ENCODE measurements at regions not wholly inside any gene's neighbourhood (a gene's known extent, or its start where the extent isn't known, plus 50 kb on each side); places are given as distances from the start of the nearest gene placed in this dataset.

DNA sequence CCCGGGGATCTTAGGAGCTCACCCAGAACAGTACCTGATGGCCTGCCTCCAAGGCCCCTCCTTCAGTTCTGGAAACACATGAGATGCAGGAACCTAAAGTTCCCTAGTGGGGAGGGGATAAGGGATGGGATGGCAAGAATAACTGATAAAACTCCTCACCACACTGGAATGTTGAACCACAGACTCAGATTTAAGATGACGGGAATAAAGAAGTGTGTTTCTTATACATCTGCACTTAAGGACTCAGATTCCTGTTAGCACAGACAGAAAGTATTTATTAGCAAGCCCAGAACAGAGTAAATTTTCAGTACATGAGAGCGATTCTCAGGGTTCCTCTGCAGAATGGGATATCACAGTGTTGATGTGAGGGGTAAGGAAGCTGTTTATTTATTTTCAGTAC, 245.2 kb downstream of the TLE3 start:
- no peak for DNase-seq

DNA sequence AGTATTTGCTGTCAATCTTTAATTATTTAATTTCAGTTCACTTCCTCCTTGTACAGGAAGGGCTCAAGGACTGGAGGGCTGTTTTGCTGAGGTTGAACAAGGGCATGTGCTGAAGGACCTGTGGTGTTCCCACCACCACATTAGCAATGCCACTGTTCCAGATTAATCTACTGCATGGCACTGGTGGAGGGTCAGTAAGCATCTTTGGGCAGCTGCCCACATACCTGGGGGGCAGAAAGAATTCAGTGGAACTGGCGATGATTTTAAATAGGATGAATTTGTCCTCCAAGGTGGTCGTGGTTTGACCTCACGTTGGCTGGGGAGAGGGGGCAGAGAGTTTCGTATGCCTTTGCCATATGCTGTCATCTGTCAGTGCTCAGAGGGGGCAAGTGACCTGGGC, 244.8 kb downstream of the TLE3 start:
- DNase-seq = no peak

DNA sequence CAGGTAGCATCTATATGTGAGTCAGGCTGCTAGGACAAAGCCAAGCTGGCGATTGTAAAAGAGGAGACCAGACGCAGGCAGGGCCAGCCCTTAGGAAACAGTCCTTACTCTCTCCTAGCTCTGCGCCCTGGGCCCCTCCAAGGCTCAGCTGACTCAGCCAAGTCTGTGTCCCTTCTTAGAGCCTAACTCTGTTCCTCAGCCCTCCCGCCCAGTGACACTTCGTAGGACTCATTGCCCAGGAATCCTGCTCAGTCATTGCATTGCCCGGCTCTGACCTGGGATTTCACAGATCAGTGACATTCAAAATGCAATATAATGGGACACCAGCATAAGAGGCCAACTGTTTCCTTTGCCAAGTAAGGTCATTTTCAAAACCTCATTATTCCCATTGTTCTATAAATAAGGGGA, 244.2 kb downstream of the TLE3 start:
- no peak for DNase-seq

DNA sequence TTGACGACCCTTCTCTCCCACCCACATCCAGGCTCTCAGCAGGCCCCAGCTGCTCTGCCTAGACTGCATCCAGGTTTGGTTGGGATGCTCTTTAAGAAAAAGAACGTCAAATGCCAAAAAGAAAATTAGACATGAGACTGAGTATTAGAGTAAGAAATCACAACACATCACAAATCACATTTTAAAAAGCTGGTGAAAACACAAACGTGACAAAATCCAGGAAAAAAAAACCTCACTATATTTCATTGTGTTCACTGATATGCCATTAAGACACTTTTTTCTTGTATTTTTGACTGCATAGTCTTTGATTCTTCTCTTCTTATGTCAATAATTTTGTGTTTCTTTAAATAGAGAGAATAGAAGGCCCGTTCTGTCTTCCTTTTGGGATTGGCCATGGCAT, 243.7 kb downstream of the TLE3 start:
- no peak for DNase-seq

DNA sequence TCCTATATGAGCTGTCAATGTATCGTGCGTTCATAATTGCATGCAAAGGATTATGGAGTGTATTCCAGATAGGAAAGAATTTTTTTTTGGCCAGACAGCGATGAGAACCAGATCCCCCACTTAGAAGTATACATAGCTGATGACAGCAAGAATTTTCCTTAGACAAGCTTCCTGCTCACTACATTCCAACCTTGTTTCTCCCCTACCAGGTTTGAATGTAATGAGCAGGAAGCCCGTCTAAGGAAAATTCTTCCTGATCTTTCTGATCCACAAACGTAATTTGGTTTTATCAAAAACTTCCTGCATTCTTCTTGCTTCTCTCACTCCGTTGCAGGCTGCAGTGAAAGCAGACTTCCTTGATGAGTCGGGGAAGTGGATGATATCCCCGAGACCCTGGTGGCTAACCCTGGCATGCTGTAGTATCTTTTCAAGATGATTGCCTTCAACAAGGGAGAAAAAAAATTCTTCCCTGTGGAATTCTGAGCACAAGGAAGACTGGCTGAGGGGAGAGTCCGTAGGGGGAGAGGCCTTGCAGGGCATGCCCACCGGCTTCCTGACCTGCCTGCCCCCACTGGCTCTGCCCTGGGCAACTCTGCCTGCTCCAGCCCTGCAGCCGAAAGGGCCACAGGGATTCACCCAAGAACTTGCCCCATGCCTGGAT, 243.1 kb downstream of the TLE3 start:
- DNase-seq = no peak

DNA sequence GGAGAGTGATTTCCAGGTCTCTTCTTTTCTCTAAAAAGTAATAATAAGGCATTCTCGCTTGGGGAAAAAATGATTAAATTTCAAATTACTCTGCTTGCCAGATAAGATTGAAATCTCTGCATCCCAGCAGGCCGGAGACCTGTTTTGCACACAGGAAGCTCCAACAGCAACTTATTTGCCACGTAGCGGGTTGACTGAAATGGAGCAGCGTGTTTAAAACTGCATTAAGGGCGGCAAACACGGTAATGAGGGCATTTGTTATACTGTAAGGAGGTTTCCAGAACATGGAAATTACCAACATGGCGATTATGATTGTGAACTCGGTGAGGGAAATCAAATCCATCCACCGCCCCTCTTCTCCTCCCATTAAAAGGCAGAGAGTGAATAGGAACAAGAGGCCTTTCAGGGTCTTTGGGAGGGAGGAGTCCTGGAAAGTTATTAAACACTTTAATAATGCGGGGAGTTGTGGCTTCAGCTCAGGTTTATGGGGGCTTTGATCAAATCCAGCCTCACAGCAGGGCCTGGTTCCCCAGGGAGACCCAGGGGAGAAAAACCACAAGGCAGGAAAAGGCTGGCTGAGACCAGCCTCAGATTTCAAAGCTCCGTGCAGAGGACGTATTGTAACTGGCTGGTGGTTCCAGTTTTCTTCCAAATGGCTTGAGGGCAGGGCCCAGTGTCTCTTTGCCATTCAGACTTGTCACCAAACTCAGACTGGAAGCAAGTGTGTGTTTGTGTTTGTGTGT, 242.3 kb downstream of the TLE3 start:
- DNase-seq = no peak

DNA sequence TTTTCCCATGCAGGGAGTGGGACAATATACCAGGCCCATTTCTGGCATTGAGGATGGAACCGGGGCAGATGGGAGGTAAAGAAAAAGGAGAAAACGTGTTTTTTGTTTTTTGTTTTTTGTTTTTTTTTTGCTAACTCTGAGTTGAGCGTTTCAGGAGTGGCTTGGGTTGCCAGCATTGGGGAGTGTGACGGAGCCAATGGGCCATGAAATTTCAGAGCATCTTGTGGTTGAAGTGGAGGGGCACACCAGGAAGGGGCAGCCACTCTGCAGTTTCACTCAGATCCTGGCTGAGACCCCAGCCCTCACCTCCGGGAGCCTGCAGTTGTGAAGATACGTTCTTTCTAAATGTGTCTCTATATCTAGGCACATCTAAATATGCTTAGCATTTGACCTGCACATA, 240.5 kb downstream of the TLE3 start:
- no peak for DNase-seq

DNA sequence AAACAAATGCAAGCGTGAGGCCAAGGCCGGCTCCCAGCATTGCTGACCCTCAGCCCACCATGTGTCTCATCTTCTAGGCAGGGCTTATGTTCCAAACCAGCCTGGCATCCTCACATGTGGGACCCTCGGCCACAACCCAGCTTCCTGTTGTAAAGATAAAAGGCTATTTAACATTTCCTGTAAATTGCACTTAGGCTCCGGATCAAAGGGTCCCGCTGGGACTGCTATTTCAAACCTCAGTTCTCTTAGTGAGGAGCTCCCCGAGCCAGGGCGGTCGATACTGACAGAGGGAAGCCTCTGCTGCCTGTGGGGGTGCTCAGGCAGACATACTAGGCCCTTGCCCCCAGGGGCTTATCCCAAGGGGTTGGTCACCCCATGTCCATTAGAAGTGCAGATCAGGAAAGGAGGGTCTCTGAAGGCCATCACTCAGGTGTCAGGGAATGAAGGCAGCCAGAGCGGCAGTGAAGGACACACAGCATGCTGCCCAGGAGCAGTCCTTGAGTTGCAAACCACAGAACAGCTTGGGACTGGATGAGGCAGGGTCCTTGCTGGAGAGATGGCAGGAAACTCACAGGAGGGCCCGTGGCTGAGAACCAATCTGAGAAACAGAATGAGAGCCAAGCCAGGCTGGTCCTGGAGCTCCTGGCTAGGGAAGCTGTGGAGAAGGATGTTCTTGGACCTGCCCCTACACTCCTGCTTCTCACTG, 239.9 kb downstream of the TLE3 start:
- peak; percentile 4 for DNase-seq

DNA sequence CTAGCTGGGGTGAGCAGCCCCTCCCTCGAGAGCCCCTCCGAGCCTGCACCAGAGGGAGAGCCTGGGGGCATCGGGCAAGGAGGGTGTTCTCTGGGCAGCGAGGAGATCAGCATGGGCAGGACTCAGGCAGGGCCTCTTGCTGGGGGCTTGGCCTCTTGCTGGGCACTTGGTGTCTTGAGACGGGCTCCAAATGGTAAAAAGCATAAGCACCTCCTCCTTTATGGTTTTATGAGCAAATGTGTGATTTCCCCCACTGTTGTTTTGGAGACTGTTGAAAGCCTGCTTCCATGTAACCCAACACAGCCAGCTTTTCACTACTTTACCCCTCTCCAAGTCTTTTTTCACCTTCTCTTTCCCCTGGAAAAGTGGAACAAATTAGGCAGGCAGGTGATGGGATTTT, 239.3 kb downstream of the TLE3 start:
- no peak for DNase-seq

DNA sequence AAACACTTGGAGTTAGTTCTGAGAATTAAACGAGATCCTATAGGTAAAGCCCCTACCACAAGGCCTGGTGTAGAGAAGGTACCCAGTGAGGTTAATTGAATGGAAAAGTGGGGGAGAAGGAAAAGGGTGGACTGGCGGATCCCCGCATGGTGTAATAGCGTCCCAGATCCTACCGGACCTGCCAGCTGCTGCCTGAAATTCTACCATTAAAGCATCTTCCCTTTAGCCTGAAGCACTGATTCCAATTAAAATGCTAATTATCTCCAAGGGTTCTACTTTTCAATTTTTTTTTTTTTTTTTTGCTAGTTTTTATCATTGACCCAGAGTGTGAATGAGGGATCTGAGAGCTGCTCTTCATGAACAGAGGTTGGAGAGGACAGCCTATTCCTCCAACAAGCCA, 237.9 kb downstream of the TLE3 start:
- no peak for DNase-seq

DNA sequence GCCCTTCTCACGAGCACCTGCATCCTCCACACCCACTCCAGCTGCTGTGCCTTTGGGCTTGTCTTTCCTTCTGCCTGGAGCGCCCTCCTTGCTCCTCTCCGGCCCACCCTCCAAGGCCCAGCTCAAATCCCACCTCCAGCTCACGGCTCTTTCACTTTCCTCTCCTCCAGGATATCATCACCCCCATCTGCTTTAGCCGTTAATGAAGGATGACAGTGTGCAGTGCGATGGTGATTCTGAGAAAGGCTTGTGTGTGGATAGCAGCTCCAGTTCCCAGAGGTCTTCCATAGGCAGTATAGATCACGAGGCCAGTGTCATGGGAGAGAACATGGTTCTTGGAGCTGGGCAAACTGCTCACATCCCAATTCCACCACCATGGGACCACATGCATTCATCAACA, 237.4 kb downstream of the TLE3 start:
- DNase-seq = no peak

DNA sequence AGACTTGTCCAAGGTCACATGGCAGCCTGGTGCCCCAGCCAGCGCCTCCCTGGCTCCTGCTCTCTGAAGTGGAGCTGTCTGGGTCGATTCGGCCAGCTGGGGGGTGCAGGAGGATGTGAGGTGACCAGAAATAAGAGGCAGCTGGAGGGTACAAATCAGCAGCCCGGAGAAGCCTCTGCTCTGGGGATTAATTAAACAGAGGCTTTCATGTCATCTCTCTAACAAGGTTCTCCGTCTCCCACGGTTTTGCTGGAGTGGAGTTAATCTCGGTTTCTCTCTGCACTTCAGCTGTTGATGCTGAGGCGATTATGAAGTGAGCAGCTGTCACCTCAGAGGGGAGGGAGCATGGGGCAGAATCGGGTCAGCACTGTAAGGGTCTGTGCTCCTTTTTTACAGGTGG, 236.8 kb downstream of the TLE3 start:
- no peak for DNase-seq

DNA sequence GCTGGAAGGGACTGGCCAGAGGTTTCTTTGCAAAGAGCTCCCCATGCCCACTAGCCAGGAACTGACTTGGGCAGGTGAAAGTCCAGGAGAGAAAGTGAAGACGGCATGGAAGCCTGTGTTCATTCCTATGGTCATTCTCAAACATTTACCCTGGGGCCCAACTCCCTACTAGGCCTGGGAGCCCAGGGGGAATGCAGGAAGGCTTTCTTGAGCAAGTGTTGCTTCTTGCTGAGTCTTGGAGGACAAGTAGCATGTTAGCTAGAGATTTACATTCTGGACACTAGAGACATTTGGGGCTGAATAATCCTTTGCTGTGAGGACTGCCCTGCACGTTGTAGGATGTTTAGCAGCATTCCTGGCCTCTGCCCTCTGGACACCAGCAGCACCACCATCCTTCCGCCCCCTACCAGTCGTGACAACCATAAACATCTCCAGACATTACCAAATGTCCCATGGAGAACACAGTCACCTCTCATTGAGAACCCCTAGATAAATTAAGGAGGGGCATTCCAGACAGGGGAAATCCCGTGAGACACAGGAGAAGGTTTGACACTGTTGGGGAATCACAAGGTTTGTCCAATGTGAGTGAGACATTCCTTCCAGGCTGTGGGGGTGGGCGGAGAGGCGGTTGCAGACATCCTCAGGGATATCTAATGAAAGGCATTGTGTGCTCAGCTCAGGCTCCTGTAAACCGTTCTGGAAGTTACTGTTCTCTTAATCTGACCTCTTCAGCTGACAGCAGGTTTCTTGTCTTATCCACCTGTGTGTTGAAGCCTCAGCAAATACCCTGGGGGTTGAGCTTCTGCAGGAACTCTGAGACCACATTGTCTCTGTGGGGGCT, 236.2 kb downstream of the TLE3 start:
- no peak for DNase-seq

DNA sequence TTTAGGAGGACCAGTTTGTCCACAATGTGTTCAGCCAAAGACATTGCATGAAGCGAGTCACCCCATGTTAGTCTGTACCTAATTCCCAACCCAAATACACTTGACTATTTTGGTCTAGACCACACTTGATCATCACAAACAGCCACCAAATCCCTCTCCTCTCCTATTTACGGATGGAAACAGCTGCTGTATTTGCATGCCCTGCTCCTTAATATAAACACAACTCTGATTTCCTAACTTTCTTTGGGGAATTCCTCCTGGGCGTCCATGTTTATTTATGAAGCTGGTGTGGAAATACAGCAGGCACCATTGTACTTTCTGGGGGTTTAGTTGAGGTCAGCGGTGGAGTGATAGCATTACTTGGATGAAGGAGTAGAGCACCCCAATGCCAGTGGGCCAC, 235.2 kb downstream of the TLE3 start:
- no peak for DNase-seq

DNA sequence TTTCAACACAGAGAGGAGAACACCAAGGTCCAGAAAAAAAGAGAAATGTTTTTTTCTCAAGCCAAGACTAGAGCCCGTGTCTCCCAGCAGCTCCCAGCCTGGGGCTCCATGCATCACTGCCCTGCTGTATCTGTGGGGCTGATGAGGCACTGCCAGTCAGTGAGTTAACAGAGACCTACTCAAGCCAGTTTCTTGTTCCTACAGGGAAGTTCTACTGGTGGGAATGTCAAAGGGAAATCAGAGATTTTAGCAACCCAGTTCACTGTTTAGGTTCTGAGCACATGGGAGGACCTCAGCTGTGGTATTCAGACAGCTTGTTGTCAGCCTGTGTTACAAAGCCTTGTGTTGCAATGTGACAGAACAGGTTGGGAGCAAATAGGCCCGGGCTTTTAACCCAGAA, 234.3 kb downstream of the TLE3 start:
- DNase-seq = no peak

DNA sequence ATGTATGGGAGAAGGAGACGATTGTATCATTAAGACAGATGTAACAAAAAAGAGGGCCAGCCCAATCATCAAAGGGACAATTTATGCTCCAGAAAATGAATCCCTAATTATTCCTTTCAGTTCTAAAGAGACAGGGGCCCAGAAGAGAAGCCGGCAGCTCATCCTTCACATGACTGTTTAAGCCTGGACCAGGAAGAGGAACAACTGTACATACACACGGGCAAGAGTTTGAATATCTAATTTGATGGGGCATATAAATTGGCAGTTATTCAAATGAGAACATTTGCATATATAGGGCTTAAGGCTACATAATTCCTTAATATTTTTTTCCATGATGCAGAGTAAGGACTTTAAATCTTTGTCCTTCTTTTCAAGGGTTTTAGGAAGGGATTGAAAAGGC, 232.3 kb downstream of the TLE3 start:
- DNase-seq = no peak

DNA sequence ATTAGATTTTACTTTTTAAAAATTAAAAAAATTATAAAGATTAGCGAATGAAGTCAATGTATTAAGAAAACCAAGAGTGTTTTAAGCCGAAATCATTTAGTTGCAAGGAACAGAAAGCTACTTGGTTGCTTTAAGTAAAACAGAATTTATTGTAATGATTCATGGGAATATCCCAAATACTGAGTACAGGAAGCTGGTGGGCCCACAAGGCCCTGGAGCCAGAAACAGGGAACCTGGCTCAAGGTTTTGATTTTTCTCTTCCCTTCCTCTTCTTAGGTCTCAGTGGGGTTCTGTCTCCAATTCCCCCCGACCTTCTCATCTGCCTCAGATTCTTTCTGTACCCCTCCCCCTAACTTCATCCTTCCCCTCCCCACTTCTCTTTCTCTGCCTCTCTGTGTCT, 229.0 kb downstream of the TLE3 start:
- DNase-seq = no peak

DNA sequence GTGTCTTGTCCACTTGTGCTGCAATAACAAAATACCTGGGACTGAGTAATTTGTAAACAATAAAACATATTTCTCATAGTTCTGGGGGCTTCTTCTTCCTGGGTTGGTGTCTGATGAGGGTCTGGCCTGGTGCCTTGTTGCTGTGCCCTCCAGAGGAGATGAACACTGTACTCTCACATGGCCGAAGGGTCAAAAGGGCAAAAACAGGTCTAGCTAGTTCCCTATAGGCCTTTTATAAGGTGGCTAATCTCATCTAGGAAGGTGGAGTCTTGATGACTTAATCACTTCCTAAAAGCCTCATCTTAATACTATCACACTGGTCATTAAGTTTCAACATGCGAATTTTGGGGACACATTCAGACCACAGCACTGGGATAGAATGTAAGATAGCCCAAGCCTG, 228.4 kb downstream of the TLE3 start:
- DNase-seq = no peak

DNA sequence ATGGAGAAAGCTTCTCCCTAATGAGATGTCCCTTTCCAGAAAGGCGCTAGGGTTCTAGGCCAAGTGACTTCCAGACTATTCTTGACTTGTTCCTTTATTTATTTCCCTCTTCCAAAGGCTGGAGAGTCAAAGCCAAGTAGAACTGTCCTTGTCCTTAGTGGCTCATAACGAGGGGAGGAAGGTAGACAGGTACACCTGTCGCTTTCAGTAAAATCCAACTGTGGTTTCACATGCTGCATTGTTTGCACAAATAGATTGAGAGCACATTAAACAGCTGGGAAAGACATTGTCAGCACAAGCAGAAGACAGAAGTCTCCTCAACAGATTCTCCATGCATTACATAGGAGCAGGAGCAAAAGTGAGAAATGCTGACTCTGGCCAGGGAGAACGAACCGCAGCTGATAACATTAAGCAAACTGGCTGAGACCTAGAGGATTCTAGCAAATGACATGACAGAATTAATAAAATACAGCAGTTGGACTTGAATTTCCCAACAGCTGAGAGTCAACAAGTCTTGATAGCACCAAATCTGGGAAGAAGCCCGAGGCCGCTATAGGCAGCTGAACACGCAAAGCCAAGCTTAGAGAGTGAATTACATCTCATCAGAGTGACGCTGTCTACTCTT, 227.7 kb downstream of the TLE3 start:
- DNase-seq = no peak

DNA sequence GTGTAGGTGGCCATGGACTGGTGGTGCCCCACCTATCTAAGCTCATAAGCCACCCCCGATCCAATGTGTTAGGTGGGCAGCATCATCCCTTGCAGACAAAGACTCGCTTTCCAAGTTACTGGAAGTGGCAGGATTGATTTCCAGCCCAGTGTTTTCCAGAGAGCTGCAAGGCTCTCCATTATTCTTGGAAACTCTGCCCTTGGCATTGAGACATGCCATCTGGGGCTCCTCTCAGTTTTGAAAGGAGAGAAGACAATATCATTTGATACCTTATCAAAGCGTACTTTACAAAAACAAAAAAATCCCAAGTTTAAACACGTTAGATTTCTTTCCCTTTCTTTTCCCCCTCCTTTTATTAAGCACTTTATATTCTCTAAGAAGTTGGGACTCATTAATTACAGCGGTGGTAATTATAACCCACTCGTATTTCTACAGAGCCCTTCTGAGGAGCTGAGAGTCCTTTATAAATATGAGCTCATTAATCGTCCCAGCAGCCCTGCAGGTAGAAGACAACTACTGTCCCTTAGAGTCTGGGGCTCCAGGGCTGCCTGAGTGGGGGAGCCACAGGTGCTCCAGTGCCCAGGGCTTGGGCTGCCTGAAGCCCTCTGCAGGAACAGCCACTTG, 226.1 kb downstream of the TLE3 start:
- DNase-seq = no peak

DNA sequence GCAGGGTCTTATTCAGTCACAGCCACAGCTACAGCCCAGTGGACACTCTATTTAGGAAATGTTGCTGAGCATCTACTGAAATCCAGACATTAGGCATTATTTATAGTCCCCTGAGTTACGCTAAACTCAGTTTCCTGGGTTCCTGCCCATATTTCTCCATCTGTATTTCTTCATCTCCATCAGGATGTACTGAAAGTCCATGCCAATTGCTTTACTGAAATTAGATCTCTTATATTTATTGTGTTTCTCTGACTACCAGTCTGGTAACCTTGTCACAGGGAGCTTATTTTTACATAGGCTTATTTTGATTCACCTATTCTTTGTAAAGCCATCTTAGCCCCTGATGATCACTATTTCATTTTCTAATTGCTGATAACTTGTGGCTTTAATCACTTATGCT, 223.9 kb downstream of the TLE3 start:
- DNase-seq = no peak

DNA sequence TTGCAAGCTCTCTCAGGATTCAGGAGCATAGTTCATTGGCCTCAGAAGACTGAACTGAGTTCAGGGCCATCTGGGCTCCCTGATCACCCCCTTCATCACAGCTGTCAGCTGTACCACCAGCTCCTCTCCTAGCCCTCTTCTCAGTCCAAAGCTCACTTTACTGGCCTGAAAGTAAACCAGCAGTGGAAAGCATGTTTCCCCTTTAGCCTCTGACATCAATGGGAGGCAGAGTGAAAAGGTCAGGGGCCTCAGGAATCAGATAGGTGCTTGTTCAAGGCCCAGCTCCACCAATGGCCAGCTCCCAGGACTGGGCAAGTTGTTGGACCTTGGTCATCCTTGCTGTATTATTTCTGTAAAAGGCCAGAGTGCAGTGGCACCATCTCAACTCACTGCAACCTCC, 223.4 kb downstream of the TLE3 start:
- no peak for DNase-seq
